GM23338 (cell line): ENCODE measurements at regions not wholly inside any gene's neighbourhood (a gene's known extent, or its start where the extent isn't known, plus 50 kb on each side); places are given as distances from the start of the nearest gene placed in this dataset.

Experiments used
- ATAC-seq: fragments of 200-7000 bp; cut with Tn5 transposase; 3 replicates; pipeline ENCODE4 v1.9.1; 2020
- DNase-seq: peaks from one replicate; pipeline ENCODE4 v3.0.0-alpha.2; 2015; ENCODE audit warnings: low spot score
- H2AFZ ChIP-seq: fragments of 200-600 bp; sonication (generic); 2 replicates; pipeline ENCODE4 v1.8.0; 2016; ENCODE audit warnings: antibody characterized with exemption, mild to moderate bottlenecking, moderate library complexity
- H3F3A ChIP-seq: fragments of 200-600 bp; sonication (generic); replicated peaks from 2 replicates; pipeline ENCODE4 v1.8.0; 2017; ENCODE audit warnings: antibody characterized with exemption, mixed run types, low read depth
- H3K27ac ChIP-seq: fragments of 200-600 bp; sonication (generic); 2 replicates; pipeline ENCODE4 v1.6.1; 2016; ENCODE audit warnings: low read depth
- H3K27me3 ChIP-seq: fragments of 200-600 bp; sonication (generic); 2 replicates; pipeline ENCODE4 v1.8.0; 2016; ENCODE audit warnings: mild to moderate bottlenecking, mixed run types, moderate library complexity; ENCODE audit not compliant: insufficient read depth
- H3K36me3 ChIP-seq: fragments of 200-600 bp; sonication (generic); 2 replicates; pipeline ENCODE4 v1.8.0; 2016; ENCODE audit warnings: mild to moderate bottlenecking; ENCODE audit not compliant: insufficient read depth
- H3K4me1 ChIP-seq: fragments of 200-600 bp; sonication (generic); 2 replicates; pipeline ENCODE4 v1.8.0; 2016; ENCODE audit warnings: mild to moderate bottlenecking, moderate library complexity; ENCODE audit not compliant: insufficient read depth
- H3K4me2 ChIP-seq: fragments of 200-600 bp; sonication (generic); 2 replicates; pipeline ENCODE4 v1.7.1; 2017; ENCODE audit warnings: mixed run types
- H3K4me3 ChIP-seq: fragments of 200-600 bp; sonication (generic); 2 replicates; pipeline ENCODE4 v1.6.1; 2016; ENCODE audit warnings: mixed run types
- H3K79me2 ChIP-seq: fragments of 200-600 bp; sonication (generic); replicated peaks from 2 replicates; pipeline ENCODE4 v1.8.0; 2017; ENCODE audit warnings: mild to moderate bottlenecking; ENCODE audit not compliant: insufficient read depth
- H3K9me2 ChIP-seq: fragments of 200-600 bp; sonication (generic); 2 replicates; pipeline ENCODE4 v1.8.0; 2017; ENCODE audit not compliant: insufficient read depth
- H4K20me1 ChIP-seq: fragments of 200-600 bp; sonication (generic); replicated peaks from 2 replicates; pipeline ENCODE4 v1.8.0; 2017; ENCODE audit warnings: mild to moderate bottlenecking; ENCODE audit not compliant: insufficient read depth
- H3K27ac Mint-ChIP-seq: 2 replicates; pipeline ENCODE4 v1.8.0; 2020; ENCODE audit warnings: inconsistent platforms, mild to moderate bottlenecking, moderate library complexity, mixed read lengths
- H3K27me3 Mint-ChIP-seq: 3 replicates; pipeline ENCODE4 v1.8.0; 2022; ENCODE audit warnings: low read depth, mild to moderate bottlenecking, moderate library complexity, mixed read lengths, inconsistent platforms; ENCODE audit not compliant: insufficient read depth, poor library complexity
- H3K36me3 Mint-ChIP-seq: 3 replicates; pipeline ENCODE4 v1.8.0; 2021; ENCODE audit warnings: low read depth, mild to moderate bottlenecking, inconsistent platforms, moderate library complexity, mixed read lengths
- H3K4me1 Mint-ChIP-seq: 3 replicates; pipeline ENCODE4 v1.8.0; 2020; ENCODE audit warnings: mild to moderate bottlenecking, inconsistent platforms, mixed read lengths
- H3K4me3 Mint-ChIP-seq: 3 replicates; pipeline ENCODE4 v1.8.0; 2021; ENCODE audit warnings: moderate library complexity, mild to moderate bottlenecking, inconsistent platforms, mixed read lengths
- H3K9me3 Mint-ChIP-seq: 3 replicates; pipeline ENCODE4 v1.8.0; 2020; ENCODE audit warnings: moderate library complexity, mild to moderate bottlenecking, inconsistent platforms, mixed read lengths
- CREB1 ChIP-seq: fragments of 250-450 bp; sonication (Bioruptor Pico); IDR thresholded peaks from 2 replicates; pipeline ENCODE4 v1.5.0; 2020; ENCODE audit warnings: low read depth, mild to moderate bottlenecking, moderate library complexity
- CTCF ChIP-seq, 2 experiments: fragments of 200-600 bp in 1 of 2; sonication (generic) in 1 of 2; conservative IDR thresholded peaks; 2 replicates each; pipeline versions ENCODE4 v1.5.1 to v1.6.1; 2016 to 2017; ENCODE audit warnings: antibody characterized with exemption in 2 of 2, low read depth in 2 of 2, mild to moderate bottlenecking in 2 of 2, moderate library complexity in 1 of 2
- EZH2phosphoT487 ChIP-seq: fragments of 200-600 bp; sonication (generic); IDR thresholded peaks from one replicate; pipeline ENCODE4 v1.8.1; 2018; ENCODE audit warnings: antibody characterized with exemption; ENCODE audit not compliant: unreplicated experiment
- JUNB ChIP-seq: IDR thresholded peaks from one replicate; pipeline ENCODE4 v1.6.1; 2016; ENCODE audit warnings: antibody characterized with exemption; ENCODE audit not compliant: unreplicated experiment
- NANOG ChIP-seq: IDR thresholded peaks from 2 replicates; pipeline ENCODE4 v1.6.1; 2016; ENCODE audit warnings: antibody characterized with exemption, borderline replicate concordance
- POLR2AphosphoS5 ChIP-seq: IDR thresholded peaks from 2 replicates; pipeline ENCODE4 v1.6.1; 2016; ENCODE audit warnings: antibody characterized with exemption, low read depth
- STAT1 ChIP-seq: IDR thresholded peaks from one replicate; pipeline ENCODE4 v1.6.1; 2016; ENCODE audit warnings: antibody characterized with exemption; ENCODE audit not compliant: unreplicated experiment
- ZNF114 ChIP-seq: fragments of 250-450 bp; sonication (Bioruptor Pico); IDR thresholded peaks from 2 replicates; pipeline ENCODE4 v1.5.0; 2020; ENCODE audit warnings: mild to moderate bottlenecking, moderate library complexity
- ZNF331 ChIP-seq: fragments of 250-450 bp; sonication (Bioruptor Pico); IDR thresholded peaks from 2 replicates; pipeline ENCODE4 v1.5.0; 2020; ENCODE audit warnings: low read depth, mild to moderate bottlenecking, moderate library complexity
- TF ChIP-seq, protein P1 (sequence below): IDR thresholded peaks from 2 replicates; pipeline ENCODE4 v1.6.1; 2016; ENCODE audit warnings: antibody characterized with exemption
- TF ChIP-seq, protein P2 (sequence below): fragments of 250-450 bp; sonication (Bioruptor Pico); IDR thresholded peaks from 2 replicates; pipeline ENCODE4 v1.5.0; 2020; ENCODE audit warnings: mild to moderate bottlenecking, moderate library complexity

GRCh38 chr5:143730112-143730801, 81.7 kb upstream of the HMHB1 start:
- 0 out of 2 replicates have a peak, but pooled peaks cover 4% of the 10 kb centered on the region for H3K9me2 ChIP-seq
- no peak overlapping the region for H3K4me2 ChIP-seq
- no peak for TF ChIP-seq ZNF331 (CRISPR knock-in tag)
- no peak for TF ChIP-seq NANOG
- no peak for TF ChIP-seq CREB1 (CRISPR knock-in tag)
- no peak for TF ChIP-seq POLR2AphosphoS5
- TF ChIP-seq EZH2phosphoT487, result no peak
- no peak for TF ChIP-seq ZNF114
- no peak for TF ChIP-seq CTCF (conservative IDR thresholded peaks at IDR 0.05; ENCODE audit: low read depth in 2 of 2)
- DNase-seq (no peak), ATAC-seq (no peak)
- no peaks in the 10 kb centered on the region for H3K4me1 ChIP-seq
- H3K36me3 ChIP-seq, result no peaks in the 10 kb centered on the region
- H3K9me3 Mint-ChIP-seq, result no peaks in the 10 kb centered on the region; the same call in 2 of the 3 replicates
- no peak overlapping the region for H3K4me3 ChIP-seq
- no peaks in the 10 kb centered on the region for H3F3A ChIP-seq
- no peaks in the 10 kb centered on the region for H3K36me3 Mint-ChIP-seq
- no peak overlapping the region for H3K27ac ChIP-seq
- H3K27ac Mint-ChIP-seq, result no peak overlapping the region
- H3K4me3 Mint-ChIP-seq, result no peak overlapping the region
- no peaks in the 10 kb centered on the region for H3K27me3 ChIP-seq
- no peaks in the 10 kb centered on the region for H3K27me3 Mint-ChIP-seq
- no peak overlapping the region for H2AFZ ChIP-seq
- H3K79me2 ChIP-seq, result no peaks in the 10 kb centered on the region
- peaks cover 7% of the 10 kb centered on the region; the same call in 2 of the 3 replicates for H3K4me1 Mint-ChIP-seq
- no peaks in the 10 kb centered on the region for H4K20me1 ChIP-seq

- no peak for ATAC-seq
- Mint-ChIP-seq H3K4me3 (no peak overlapping the region), H3K4me1 (peaks cover 6% of the 10 kb centered on the region; the same call in 2 of the 3 replicates)
These were observed 82.5 kb upstream of the HMHB1 start for GRCh38 chr5:143729334-143729946.

More at GRCh38 chr5:143729334-143729946, 82.5 kb upstream of the HMHB1 start:
- Mint-ChIP-seq H3K36me3 (no peaks in the 10 kb centered on the region), H3K27ac (no peak overlapping the region), H3K9me3 (peaks cover 5% of the 10 kb centered on the region; the same call in 2 of the 3 replicates), H3K27me3 (no peaks in the 10 kb centered on the region)
- Histone ChIP-seq H3K27me3 (no peaks in the 10 kb centered on the region), H3K27ac (no peak overlapping the region), H4K20me1 (no peaks in the 10 kb centered on the region), H3K4me1 (no peaks in the 10 kb centered on the region), H3K4me2 (no peak overlapping the region), H3K9me2 (peaks cover 7% of the 10 kb centered on the region; the same call in 1 of the 2 replicates), H2AFZ (no peak overlapping the region), H3K36me3 (no peaks in the 10 kb centered on the region), H3K4me3 (no peak overlapping the region), H3K79me2 (no peaks in the 10 kb centered on the region), H3F3A (no peaks in the 10 kb centered on the region)
- no peak for TF ChIP-seq STAT1
- TF ChIP-seq, protein P1, sequence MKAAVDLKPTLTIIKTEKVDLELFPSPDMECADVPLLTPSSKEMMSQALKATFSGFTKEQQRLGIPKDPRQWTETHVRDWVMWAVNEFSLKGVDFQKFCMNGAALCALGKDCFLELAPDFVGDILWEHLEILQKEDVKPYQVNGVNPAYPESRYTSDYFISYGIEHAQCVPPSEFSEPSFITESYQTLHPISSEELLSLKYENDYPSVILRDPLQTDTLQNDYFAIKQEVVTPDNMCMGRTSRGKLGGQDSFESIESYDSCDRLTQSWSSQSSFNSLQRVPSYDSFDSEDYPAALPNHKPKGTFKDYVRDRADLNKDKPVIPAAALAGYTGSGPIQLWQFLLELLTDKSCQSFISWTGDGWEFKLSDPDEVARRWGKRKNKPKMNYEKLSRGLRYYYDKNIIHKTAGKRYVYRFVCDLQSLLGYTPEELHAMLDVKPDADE, result no peak
- no peak for TF ChIP-seq ZNF331 (CRISPR knock-in tag)
- TF ChIP-seq JUNB, result no peak
- no peak for TF ChIP-seq POLR2AphosphoS5
- no peak for TF ChIP-seq NANOG
- TF ChIP-seq CREB1 (CRISPR knock-in tag), result no peak
- TF ChIP-seq, protein P2, sequence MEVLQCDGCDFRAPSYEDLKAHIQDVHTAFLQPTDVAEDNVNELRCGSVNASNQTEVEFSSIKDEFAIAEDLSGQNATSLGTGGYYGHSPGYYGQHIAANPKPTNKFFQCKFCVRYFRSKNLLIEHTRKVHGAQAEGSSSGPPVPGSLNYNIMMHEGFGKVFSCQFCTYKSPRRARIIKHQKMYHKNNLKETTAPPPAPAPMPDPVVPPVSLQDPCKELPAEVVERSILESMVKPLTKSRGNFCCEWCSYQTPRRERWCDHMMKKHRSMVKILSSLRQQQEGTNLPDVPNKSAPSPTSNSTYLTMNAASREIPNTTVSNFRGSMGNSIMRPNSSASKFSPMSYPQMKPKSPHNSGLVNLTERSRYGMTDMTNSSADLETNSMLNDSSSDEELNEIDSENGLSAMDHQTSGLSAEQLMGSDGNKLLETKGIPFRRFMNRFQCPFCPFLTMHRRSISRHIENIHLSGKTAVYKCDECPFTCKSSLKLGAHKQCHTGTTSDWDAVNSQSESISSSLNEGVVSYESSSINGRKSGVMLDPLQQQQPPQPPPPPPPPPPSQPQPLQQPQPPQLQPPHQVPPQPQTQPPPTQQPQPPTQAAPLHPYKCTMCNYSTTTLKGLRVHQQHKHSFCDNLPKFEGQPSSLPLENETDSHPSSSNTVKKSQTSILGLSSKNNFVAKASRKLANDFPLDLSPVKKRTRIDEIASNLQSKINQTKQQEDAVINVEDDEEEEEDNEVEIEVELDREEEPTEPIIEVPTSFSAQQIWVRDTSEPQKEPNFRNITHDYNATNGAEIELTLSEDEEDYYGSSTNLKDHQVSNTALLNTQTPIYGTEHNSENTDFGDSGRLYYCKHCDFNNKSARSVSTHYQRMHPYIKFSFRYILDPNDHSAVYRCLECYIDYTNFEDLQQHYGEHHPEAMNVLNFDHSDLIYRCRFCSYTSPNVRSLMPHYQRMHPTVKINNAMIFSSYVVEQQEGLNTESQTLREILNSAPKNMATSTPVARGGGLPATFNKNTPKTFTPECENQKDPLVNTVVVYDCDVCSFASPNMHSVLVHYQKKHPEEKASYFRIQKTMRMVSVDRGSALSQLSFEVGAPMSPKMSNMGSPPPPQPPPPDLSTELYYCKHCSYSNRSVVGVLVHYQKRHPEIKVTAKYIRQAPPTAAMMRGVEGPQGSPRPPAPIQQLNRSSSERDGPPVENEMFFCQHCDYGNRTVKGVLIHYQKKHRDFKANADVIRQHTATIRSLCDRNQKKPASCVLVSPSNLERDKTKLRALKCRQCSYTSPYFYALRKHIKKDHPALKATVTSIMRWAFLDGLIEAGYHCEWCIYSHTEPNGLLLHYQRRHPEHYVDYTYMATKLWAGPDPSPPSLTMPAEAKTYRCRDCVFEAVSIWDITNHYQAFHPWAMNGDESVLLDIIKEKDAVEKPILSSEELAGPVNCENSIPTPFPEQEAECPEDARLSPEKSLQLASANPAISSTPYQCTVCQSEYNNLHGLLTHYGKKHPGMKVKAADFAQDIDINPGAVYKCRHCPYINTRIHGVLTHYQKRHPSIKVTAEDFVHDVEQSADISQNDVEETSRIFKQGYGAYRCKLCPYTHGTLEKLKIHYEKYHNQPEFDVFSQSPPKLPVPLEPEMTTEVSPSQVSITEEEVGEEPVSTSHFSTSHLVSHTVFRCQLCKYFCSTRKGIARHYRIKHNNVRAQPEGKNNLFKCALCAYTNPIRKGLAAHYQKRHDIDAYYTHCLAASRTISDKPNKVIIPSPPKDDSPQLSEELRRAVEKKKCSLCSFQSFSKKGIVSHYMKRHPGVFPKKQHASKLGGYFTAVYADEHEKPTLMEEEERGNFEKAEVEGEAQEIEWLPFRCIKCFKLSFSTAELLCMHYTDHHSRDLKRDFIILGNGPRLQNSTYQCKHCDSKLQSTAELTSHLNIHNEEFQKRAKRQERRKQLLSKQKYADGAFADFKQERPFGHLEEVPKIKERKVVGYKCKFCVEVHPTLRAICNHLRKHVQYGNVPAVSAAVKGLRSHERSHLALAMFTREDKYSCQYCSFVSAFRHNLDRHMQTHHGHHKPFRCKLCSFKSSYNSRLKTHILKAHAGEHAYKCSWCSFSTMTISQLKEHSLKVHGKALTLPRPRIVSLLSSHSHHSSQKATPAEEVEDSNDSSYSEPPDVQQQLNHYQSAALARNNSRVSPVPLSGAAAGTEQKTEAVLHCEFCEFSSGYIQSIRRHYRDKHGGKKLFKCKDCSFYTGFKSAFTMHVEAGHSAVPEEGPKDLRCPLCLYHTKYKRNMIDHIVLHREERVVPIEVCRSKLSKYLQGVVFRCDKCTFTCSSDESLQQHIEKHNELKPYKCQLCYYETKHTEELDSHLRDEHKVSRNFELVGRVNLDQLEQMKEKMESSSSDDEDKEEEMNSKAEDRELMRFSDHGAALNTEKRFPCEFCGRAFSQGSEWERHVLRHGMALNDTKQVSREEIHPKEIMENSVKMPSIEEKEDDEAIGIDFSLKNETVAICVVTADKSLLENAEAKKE, result no peak
- no peak for DNase-seq
